ENCODE measurements at regions not wholly inside any gene's neighbourhood (a gene's known extent, or its start where the extent isn't known, plus 50 kb on each side); places are given as distances from the start of the nearest gene placed in this dataset.

- TF ChIP-seq PPARA (CRISPR knock-in tag; IDR thresholded peaks at IDR 0.05; ENCODE audit: borderline replicate concordance) (no peak), BACH2 (CRISPR knock-in tag; IDR thresholded peaks at IDR 0.05; ENCODE audit: borderline replicate concordance) (no peak), ZFP3 (CRISPR knock-in tag; IDR thresholded peaks at IDR 0.05) (no peak), ZC3H10 (CRISPR knock-in tag; IDR thresholded peaks at IDR 0.05) (no peak), ESRRG (CRISPR knock-in tag; IDR thresholded peaks at IDR 0.05) (no peak), CSRNP3 (CRISPR knock-in tag; IDR thresholded peaks at IDR 0.05) (no peak), OSR1 (CRISPR knock-in tag; IDR thresholded peaks at IDR 0.05) (no peak), ZNF8 (CRISPR knock-in tag; IDR thresholded peaks at IDR 0.05) (no peak), GLIS3 (CRISPR knock-in tag; IDR thresholded peaks at IDR 0.05) (no peak)
- TF ChIP-seq, protein P1, sequence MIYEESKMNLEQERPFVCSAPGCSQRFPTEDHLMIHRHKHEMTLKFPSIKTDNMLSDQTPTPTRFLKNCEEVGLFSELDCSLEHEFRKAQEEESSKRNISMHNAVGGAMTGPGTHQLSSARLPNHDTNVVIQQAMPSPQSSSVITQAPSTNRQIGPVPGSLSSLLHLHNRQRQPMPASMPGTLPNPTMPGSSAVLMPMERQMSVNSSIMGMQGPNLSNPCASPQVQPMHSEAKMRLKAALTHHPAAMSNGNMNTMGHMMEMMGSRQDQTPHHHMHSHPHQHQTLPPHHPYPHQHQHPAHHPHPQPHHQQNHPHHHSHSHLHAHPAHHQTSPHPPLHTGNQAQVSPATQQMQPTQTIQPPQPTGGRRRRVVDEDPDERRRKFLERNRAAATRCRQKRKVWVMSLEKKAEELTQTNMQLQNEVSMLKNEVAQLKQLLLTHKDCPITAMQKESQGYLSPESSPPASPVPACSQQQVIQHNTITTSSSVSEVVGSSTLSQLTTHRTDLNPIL (CRISPR knock-in tag; IDR thresholded peaks at IDR 0.05; ENCODE audit: low read depth): no peak
- TF ChIP-seq, protein P2, sequence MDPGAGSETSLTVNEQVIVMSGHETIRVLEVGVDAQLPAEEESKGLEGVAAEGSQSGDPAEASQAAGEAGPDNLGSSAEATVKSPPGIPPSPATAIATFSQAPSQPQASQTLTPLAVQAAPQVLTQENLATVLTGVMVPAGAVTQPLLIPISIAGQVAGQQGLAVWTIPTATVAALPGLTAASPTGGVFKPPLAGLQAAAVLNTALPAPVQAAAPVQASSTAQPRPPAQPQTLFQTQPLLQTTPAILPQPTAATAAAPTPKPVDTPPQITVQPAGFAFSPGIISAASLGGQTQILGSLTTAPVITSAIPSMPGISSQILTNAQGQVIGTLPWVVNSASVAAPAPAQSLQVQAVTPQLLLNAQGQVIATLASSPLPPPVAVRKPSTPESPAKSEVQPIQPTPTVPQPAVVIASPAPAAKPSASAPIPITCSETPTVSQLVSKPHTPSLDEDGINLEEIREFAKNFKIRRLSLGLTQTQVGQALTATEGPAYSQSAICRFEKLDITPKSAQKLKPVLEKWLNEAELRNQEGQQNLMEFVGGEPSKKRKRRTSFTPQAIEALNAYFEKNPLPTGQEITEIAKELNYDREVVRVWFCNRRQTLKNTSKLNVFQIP (CRISPR knock-in tag; IDR thresholded peaks at IDR 0.05; ENCODE audit: borderline replicate concordance, low read depth): no peak
- ATAC-seq: no peak
Observed at GRCh38 chr11:80629466-80629865, 1188.6 kb upstream of the TENM4 start.

GRCh38 chr11:80627364-80627763 is 1186.5 kb upstream of the TENM4 start:
- ATAC-seq: no peak
- TF ChIP-seq ZFP3 (CRISPR knock-in tag; IDR thresholded peaks at IDR 0.05): no peak
- TF ChIP-seq, protein P3, sequence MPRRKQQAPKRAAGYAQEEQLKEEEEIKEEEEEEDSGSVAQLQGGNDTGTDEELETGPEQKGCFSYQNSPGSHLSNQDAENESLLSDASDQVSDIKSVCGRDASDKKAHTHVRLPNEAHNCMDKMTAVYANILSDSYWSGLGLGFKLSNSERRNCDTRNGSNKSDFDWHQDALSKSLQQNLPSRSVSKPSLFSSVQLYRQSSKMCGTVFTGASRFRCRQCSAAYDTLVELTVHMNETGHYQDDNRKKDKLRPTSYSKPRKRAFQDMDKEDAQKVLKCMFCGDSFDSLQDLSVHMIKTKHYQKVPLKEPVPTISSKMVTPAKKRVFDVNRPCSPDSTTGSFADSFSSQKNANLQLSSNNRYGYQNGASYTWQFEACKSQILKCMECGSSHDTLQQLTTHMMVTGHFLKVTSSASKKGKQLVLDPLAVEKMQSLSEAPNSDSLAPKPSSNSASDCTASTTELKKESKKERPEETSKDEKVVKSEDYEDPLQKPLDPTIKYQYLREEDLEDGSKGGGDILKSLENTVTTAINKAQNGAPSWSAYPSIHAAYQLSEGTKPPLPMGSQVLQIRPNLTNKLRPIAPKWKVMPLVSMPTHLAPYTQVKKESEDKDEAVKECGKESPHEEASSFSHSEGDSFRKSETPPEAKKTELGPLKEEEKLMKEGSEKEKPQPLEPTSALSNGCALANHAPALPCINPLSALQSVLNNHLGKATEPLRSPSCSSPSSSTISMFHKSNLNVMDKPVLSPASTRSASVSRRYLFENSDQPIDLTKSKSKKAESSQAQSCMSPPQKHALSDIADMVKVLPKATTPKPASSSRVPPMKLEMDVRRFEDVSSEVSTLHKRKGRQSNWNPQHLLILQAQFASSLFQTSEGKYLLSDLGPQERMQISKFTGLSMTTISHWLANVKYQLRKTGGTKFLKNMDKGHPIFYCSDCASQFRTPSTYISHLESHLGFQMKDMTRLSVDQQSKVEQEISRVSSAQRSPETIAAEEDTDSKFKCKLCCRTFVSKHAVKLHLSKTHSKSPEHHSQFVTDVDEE (CRISPR knock-in tag; IDR thresholded peaks at IDR 0.05): 0 out of 2 replicates have a peak, but pooled peaks have one; percentile 40
- peak; percentile 80; the same call in 1 of the 2 replicates for TF ChIP-seq TCF4 (CRISPR knock-in tag; IDR thresholded peaks at IDR 0.05; ENCODE audit: borderline replicate concordance)

GRCh38 chr11:80626721-80627120 is 1185.9 kb upstream of the TENM4 start:
- TF ChIP-seq ZNF565 (CRISPR knock-in tag; conservative IDR thresholded peaks at IDR 0.05; ENCODE audit: low read depth) (no peak), GLIS3 (CRISPR knock-in tag; IDR thresholded peaks at IDR 0.05) (no peak), ZFP30 (CRISPR knock-in tag; IDR thresholded peaks at IDR 0.05) (no peak), ZNF70 (CRISPR knock-in tag; IDR thresholded peaks at IDR 0.05) (no peak), OSR1 (CRISPR knock-in tag; IDR thresholded peaks at IDR 0.05) (no peak)
- TF ChIP-seq, protein P1 (CRISPR knock-in tag; IDR thresholded peaks at IDR 0.05; ENCODE audit: low read depth): no peak
- no peak for ATAC-seq

- TF ChIP-seq TCF4 (CRISPR knock-in tag; IDR thresholded peaks at IDR 0.05; ENCODE audit: borderline replicate concordance): no peak
- TF ChIP-seq ZNF70 (CRISPR knock-in tag; IDR thresholded peaks at IDR 0.05): no peak
- no peak for TF ChIP-seq ARNTL (CRISPR knock-in tag; IDR thresholded peaks at IDR 0.05; ENCODE audit: borderline replicate concordance, low read depth)
- TF ChIP-seq OSR1 (CRISPR knock-in tag; IDR thresholded peaks at IDR 0.05): no peak
- no peak for TF ChIP-seq SNAI2 (CRISPR knock-in tag; IDR thresholded peaks at IDR 0.05)
- no peak for TF ChIP-seq PPARA (CRISPR knock-in tag; IDR thresholded peaks at IDR 0.05; ENCODE audit: borderline replicate concordance)
- TF ChIP-seq ISL1 (CRISPR knock-in tag; IDR thresholded peaks at IDR 0.05): no peak
- no peak for TF ChIP-seq ZFP3 (CRISPR knock-in tag; IDR thresholded peaks at IDR 0.05)
- TF ChIP-seq ESRRG (CRISPR knock-in tag; IDR thresholded peaks at IDR 0.05): no peak
- no peak for TF ChIP-seq ZNF565 (CRISPR knock-in tag; conservative IDR thresholded peaks at IDR 0.05; ENCODE audit: low read depth)
- no peak for TF ChIP-seq GLIS3 (CRISPR knock-in tag; IDR thresholded peaks at IDR 0.05)
- TF ChIP-seq CSDC2 (CRISPR knock-in tag; IDR thresholded peaks at IDR 0.05): no peak
- no peak for TF ChIP-seq ZFP30 (CRISPR knock-in tag; IDR thresholded peaks at IDR 0.05)
- TF ChIP-seq, protein P1 (CRISPR knock-in tag; IDR thresholded peaks at IDR 0.05; ENCODE audit: low read depth): no peak
- TF ChIP-seq, protein P3 (CRISPR knock-in tag; IDR thresholded peaks at IDR 0.05): no peak
- ATAC-seq: no peak
Observed at GRCh38 chr11:80625563-80625962, 1184.7 kb upstream of the TENM4 start.

Measured in SK-N-SH treated with all-trans-retinoic acid at 6 μM for 48 hours (cell line).